AG04449 (cell line): ENCODE measurements at regions not wholly inside any gene's neighbourhood (a gene's known extent, or its start where the extent isn't known, plus 50 kb on each side); places are given as distances from the start of the nearest gene placed in this dataset.

ENCODE experiments used
- CTCF ChIA-PET: fragments of 350-600 bp; formaldehyde crosslinking; extraction: SDS; loops from one replicate; lab custom pipeline; 2021; ENCODE audit warnings: antibody characterized with exemption; lab: Yijun Ruan, JAX
- POLR2A ChIA-PET: fragments of 400-600, 350-600 bp; formaldehyde crosslinking; extraction: SDS; loops from one replicate; lab custom pipeline; 2020; ENCODE audit warnings: antibody characterized with exemption, inconsistent platforms; lab: Yijun Ruan, JAX
- DNase-seq: peaks from one replicate; pipeline ENCODE4 v3.0.0-alpha.2; 2010; ENCODE audit warnings: low read depth, low spot score
- H3K4me3 ChIP-seq: 2 replicates; pipeline ENCODE4 v1.5.1; 2011; ENCODE audit warnings: low read depth, mild to moderate bottlenecking, control low read depth, low read length
- CTCF ChIP-seq: IDR thresholded peaks from one replicate; pipeline ENCODE4 v1.5.1; 2011; ENCODE audit warnings: mild to moderate bottlenecking, moderate library complexity, low read length, control low read depth, inconsistent platforms; ENCODE audit not compliant: insufficient read depth; ENCODE audit errors: missing control alignments

- CTCF ChIA-PET = no interaction called here
- TF ChIP-seq CTCF = no peak
- no peak overlapping the region for H3K4me3 ChIP-seq
- no peak for DNase-seq
- POLR2A ChIA-PET = no interaction called here
Measured at GRCh38 chr2:208945719-208946256, 478.1 kb upstream of the MAP2 start.

DNA sequence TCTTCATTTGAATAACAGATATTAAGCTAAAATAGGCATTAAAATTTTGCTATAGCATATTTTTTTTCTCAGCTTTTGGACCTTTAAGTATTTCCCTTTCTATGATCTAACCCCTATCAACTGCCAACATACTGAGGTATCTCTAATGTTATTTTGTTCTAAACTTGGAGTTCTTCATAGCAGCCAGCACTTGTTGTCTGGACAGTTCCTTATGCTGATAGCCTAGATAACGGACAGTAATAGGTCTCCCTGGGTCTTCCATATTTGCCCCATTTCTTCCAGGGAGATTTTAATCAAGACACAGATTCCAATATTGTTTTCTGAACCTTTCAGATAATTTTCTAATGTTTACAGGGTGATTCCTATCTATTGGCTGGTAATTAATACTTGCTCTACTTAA is 475.8 kb upstream of the MAP2 start:
- no peak overlapping the region for H3K4me3 ChIP-seq
- DNase-seq = no peak
- TF ChIP-seq CTCF = no peak
- ChIA-PET CTCF (no interaction called here), POLR2A (no interaction called here)

DNA sequence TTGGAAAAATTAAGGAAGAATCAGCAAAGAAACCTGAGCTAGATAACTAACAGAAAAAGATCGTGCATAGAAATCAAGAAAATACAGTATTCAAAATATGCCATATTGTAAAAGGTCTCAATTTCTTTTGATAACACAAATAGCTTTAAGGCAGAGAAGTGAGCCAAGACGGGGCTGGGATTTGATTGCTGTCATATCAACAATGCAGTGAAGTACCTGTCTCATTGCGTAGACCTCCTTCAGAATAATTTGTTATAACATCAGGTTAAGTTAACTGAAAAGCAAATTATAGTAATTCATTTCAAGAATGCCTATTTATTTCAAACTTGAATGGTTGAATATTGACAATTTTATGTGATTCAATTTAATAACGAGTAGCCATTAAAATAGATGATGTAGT is 453.8 kb upstream of the MAP2 start:
- CTCF ChIA-PET = no interaction called here
- POLR2A ChIA-PET = no interaction called here
- no peak overlapping the region for H3K4me3 ChIP-seq
- TF ChIP-seq CTCF = no peak
- no peak for DNase-seq

GRCh38 chr2:208977582-208977981 is 446.3 kb upstream of the MAP2 start:
- CTCF ChIA-PET = no interaction called here
- no peak overlapping the region for H3K4me3 ChIP-seq
- POLR2A ChIA-PET = no interaction called here
- TF ChIP-seq CTCF = no peak
- no peak for DNase-seq

- DNase-seq = no peak
- CTCF ChIA-PET = no interaction called here
- H3K4me3 ChIP-seq = no peak overlapping the region
- no peak for TF ChIP-seq CTCF
- POLR2A ChIA-PET = no interaction called here
Measured at GRCh38 chr2:208978946-208979345, 444.9 kb upstream of the MAP2 start.

GRCh38 chr2:208980321-208980720 is 443.5 kb upstream of the MAP2 start:
- CTCF ChIA-PET = no interaction called here

More at GRCh38 chr2:208980321-208980720, 443.5 kb upstream of the MAP2 start:
- H3K4me3 ChIP-seq = no peak overlapping the region
- POLR2A ChIA-PET = no interaction called here
- no peak for DNase-seq
- TF ChIP-seq CTCF = no peak
